Liver (tissue), 8 donors: ENCODE measurements at regions not wholly inside any gene's neighbourhood (a gene's known extent, or its start where the extent isn't known, plus 50 kb on each side); places are given as distances from the start of the nearest gene placed in this dataset.

Experiments
- DNase-seq: peaks from one replicate; pipeline ENCODE4 v3.0.0-alpha.2; 2017; ENCODE audit warnings: low spot score
- H3K27ac ChIP-seq, 2 donors: one replicate each; pipeline ENCODE4 v1.7.0; 2013; ENCODE audit warnings: inconsistent platforms in 2 of 2, low read length in 2 of 2, control low read depth in 1 of 2, low read depth in 1 of 2, mild to moderate bottlenecking in 1 of 2
- H3K27me3 ChIP-seq, 4 donors: one replicate each; pipeline versions ENCODE4 v1.6.1 to v1.7.0; 2013; ENCODE audit warnings: low read length in 3 of 4, inconsistent platforms in 1 of 4, mild to moderate bottlenecking in 1 of 4, moderate library complexity in 1 of 4; ENCODE audit not compliant: control insufficient read depth in 4 of 4, insufficient read depth in 4 of 4
- H3K36me3 ChIP-seq, 4 donors: one replicate each; pipeline versions ENCODE4 v1.6.1 to v1.7.0; 2013; ENCODE audit warnings: low read length in 3 of 4, mild to moderate bottlenecking in 3 of 4, low read depth in 1 of 4, moderate library complexity in 1 of 4; ENCODE audit not compliant: control insufficient read depth in 4 of 4, insufficient read depth in 3 of 4
- H3K4me1 ChIP-seq, 4 donors: one replicate each; pipeline versions ENCODE4 v1.6.1 to v1.7.0; 2013; ENCODE audit warnings: low read length in 3 of 4, mild to moderate bottlenecking in 3 of 4, moderate library complexity in 1 of 4; ENCODE audit not compliant: control insufficient read depth in 4 of 4, insufficient read depth in 4 of 4
- H3K4me3 ChIP-seq, 3 donors: one replicate each; pipeline versions ENCODE4 v1.6.1 to v1.7.0; 2013; ENCODE audit warnings: low read length in 3 of 3, control low read depth in 1 of 3, low read depth in 1 of 3, mild to moderate bottlenecking in 1 of 3
- H3K9ac ChIP-seq, 2 donors: one replicate each; pipeline ENCODE4 v1.7.0; 2013; ENCODE audit warnings: low read length in 2 of 2, mild to moderate bottlenecking in 2 of 2, moderate library complexity in 2 of 2, control low read depth in 1 of 2, low read depth in 1 of 2
- H3K9me3 ChIP-seq, 4 donors: one replicate each; pipeline versions ENCODE4 v1.6.1 to v1.7.0; 2013; ENCODE audit warnings: low read length in 3 of 4; ENCODE audit not compliant: control insufficient read depth in 4 of 4
- EGR1 ChIP-seq, 2 donors: IDR thresholded peaks; 2 replicates each; pipeline ENCODE4 v1.6.1; 2016 to 2018; ENCODE audit warnings: antibody characterized with exemption in 2 of 2, low read depth in 2 of 2
- FOXA1 ChIP-seq: IDR thresholded peaks from 2 replicates; pipeline ENCODE4 v1.6.1; 2016; ENCODE audit warnings: antibody characterized with exemption
- FOXA2 ChIP-seq: IDR thresholded peaks from 2 replicates; pipeline ENCODE4 v1.6.1; 2016; ENCODE audit warnings: antibody characterized with exemption
- GABPA ChIP-seq, 2 donors: IDR thresholded peaks in 1 of 2; conservative IDR thresholded peaks in 1 of 2; 2 replicates each; pipeline ENCODE4 v1.6.1; 2016; ENCODE audit warnings: antibody characterized with exemption in 2 of 2, mild to moderate bottlenecking in 1 of 2, moderate library complexity in 1 of 2
- HNF4A ChIP-seq, 2 donors: conservative IDR thresholded peaks; 2 replicates each; pipeline ENCODE4 v1.6.1; 2016; ENCODE audit warnings: antibody characterized with exemption in 2 of 2, mild to moderate bottlenecking in 2 of 2
- HNF4G ChIP-seq: IDR thresholded peaks from 2 replicates; pipeline ENCODE4 v1.6.1; 2016; ENCODE audit warnings: antibody characterized with exemption
- NR2F2 ChIP-seq: IDR thresholded peaks from 2 replicates; pipeline ENCODE4 v1.6.1; 2016; ENCODE audit warnings: antibody characterized with exemption
- RAD21 ChIP-seq, 2 donors: IDR thresholded peaks; 2 replicates each; pipeline ENCODE4 v1.6.1; 2016; ENCODE audit warnings: antibody characterized with exemption in 2 of 2, mild to moderate bottlenecking in 2 of 2
- SP1 ChIP-seq: IDR thresholded peaks from 2 replicates; pipeline ENCODE4 v1.6.1; 2018; ENCODE audit warnings: antibody characterized with exemption, mild to moderate bottlenecking
- TAF1 ChIP-seq: conservative IDR thresholded peaks from 2 replicates; pipeline ENCODE4 v1.6.1; 2016; ENCODE audit warnings: antibody characterized with exemption, mild to moderate bottlenecking
- YY1 ChIP-seq: IDR thresholded peaks from 2 replicates; pipeline ENCODE4 v1.6.1; 2016; ENCODE audit warnings: antibody characterized with exemption, mild to moderate bottlenecking
- WGBS: extraction: QIAGEN DNeasy Blood & Tissue Kit; methylation state at CpG from one replicate; pipeline ENCODE4 v1.1.7; 2013; 5-methylcytosine and 5-hydroxymethylcytosine counted together
- TF ChIP-seq, protein P1 (sequence below): fragments of 150-350 bp; IDR thresholded peaks from 2 replicates; pipeline ENCODE4 v1.5.1; 2017; ENCODE audit warnings: improper control_type of control experiment, low read depth, low read length; ENCODE audit not compliant: missing input control
- TF ChIP-seq, protein P2 (sequence below): IDR thresholded peaks from 2 replicates; pipeline ENCODE4 v1.6.1; 2016; ENCODE audit warnings: antibody characterized with exemption
- TF ChIP-seq, protein P3 (sequence below): IDR thresholded peaks from 2 replicates; pipeline ENCODE4 v1.6.1; 2016; ENCODE audit warnings: antibody characterized with exemption
- donor health status: healthy.
- donor health status: healthy.
- donor health status: healthy.
- donor health status: healthy.
- donor health status: healthy.

DNA sequence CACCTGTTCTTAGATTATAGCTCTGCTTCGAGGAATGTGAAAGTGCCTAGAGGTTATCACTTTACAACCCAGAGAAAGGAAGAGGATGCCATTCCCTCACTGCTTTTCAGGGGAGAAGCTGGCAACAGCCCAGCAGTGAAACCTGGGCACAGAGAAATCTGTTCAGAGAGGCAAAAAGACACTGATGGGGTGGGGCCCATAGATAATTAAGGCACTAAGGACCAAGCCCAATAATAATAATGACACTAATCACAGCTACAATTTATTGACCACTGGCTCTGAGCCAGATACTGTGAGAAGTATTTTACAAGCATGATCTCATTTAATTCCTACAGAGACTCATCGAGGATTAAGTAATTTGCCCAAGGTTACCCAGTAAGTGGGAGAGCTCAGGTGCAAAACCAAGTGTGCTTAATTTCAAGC, 168.3 kb downstream of the PIK3R1 start (continued):
- TF ChIP-seq EGR1 (IDR thresholded peaks at IDR 0.05; ENCODE audit: low read depth in 2 of 2): no peak
- no peak for TF ChIP-seq RAD21 (IDR thresholded peaks at IDR 0.05)
- no peak for TF ChIP-seq TAF1
- no peak for TF ChIP-seq GABPA (IDR thresholded peaks at IDR 0.05 in 1 of 2, conservative IDR thresholded peaks at IDR 0.05 in 1 of 2)
- TF ChIP-seq, protein P1, sequence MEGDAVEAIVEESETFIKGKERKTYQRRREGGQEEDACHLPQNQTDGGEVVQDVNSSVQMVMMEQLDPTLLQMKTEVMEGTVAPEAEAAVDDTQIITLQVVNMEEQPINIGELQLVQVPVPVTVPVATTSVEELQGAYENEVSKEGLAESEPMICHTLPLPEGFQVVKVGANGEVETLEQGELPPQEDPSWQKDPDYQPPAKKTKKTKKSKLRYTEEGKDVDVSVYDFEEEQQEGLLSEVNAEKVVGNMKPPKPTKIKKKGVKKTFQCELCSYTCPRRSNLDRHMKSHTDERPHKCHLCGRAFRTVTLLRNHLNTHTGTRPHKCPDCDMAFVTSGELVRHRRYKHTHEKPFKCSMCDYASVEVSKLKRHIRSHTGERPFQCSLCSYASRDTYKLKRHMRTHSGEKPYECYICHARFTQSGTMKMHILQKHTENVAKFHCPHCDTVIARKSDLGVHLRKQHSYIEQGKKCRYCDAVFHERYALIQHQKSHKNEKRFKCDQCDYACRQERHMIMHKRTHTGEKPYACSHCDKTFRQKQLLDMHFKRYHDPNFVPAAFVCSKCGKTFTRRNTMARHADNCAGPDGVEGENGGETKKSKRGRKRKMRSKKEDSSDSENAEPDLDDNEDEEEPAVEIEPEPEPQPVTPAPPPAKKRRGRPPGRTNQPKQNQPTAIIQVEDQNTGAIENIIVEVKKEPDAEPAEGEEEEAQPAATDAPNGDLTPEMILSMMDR: no peak
- TF ChIP-seq, protein P2, sequence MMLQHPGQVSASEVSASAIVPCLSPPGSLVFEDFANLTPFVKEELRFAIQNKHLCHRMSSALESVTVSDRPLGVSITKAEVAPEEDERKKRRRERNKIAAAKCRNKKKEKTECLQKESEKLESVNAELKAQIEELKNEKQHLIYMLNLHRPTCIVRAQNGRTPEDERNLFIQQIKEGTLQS: no peak
- TF ChIP-seq HNF4G: no peak
- no peak for TF ChIP-seq NR2F2
- TF ChIP-seq YY1: no peak

DNA sequence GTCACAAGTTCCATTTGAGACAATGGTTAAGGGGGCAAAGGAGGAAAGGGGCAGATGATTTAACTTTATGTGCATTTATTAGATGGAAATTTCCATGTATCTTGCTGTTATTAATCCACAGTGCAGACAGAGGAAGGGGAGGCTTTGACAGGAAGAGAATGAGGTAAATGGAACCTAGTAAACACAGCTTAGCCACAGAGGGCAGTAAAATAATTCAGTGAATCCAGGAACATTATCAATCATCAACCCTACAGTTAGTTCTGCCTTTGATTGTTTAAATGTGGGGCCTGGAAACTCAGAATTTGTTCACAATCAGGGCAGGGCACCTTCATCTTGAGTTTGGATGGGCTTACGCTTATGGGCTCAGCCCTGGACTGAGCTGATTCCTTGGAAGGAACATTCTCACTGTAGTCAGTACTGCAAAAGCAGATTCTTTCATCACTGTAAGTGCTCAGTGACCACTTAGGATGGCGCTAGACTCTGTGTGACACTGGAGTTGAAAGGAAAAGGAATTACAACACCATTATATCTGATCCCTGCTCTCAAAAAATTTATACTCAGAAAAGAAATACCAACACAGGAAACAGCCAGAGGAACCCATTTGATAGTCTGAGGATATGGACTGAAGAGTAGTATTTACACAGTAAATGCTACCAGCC, 169.5 kb downstream of the PIK3R1 start:
- Histone ChIP-seq H3K9ac (no peak overlapping the region), H3K9me3 (no peaks in the 10 kb centered on the region), H3K4me1 (no peaks in the 10 kb centered on the region), H3K27ac (no peak overlapping the region), H3K27me3 (no peaks in the 10 kb centered on the region), H3K36me3 (no peaks in the 10 kb centered on the region), H3K4me3 (no peak overlapping the region)
- TF ChIP-seq NR2F2 (no peak), HNF4A (conservative IDR thresholded peaks at IDR 0.05) (no peak), FOXA2 (no peak), EGR1 (IDR thresholded peaks at IDR 0.05; ENCODE audit: low read depth in 2 of 2) (no peak), SP1 (no peak), GABPA (IDR thresholded peaks at IDR 0.05 in 1 of 2, conservative IDR thresholded peaks at IDR 0.05 in 1 of 2) (no peak), TAF1 (no peak), FOXA1 (no peak)
- TF ChIP-seq, protein P1: no peak
- TF ChIP-seq, protein P3, sequence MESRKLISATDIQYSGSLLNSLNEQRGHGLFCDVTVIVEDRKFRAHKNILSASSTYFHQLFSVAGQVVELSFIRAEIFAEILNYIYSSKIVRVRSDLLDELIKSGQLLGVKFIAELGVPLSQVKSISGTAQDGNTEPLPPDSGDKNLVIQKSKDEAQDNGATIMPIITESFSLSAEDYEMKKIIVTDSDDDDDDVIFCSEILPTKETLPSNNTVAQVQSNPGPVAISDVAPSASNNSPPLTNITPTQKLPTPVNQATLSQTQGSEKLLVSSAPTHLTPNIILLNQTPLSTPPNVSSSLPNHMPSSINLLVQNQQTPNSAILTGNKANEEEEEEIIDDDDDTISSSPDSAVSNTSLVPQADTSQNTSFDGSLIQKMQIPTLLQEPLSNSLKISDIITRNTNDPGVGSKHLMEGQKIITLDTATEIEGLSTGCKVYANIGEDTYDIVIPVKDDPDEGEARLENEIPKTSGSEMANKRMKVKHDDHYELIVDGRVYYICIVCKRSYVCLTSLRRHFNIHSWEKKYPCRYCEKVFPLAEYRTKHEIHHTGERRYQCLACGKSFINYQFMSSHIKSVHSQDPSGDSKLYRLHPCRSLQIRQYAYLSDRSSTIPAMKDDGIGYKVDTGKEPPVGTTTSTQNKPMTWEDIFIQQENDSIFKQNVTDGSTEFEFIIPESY: no peak
- TF ChIP-seq, protein P2: no peak
- no peak for DNase-seq
- 94% methylated on average over 2 of the region's 2 CpGs for WGBS
